ENCODE measurements at regions not wholly inside any gene's neighbourhood (a gene's known extent, or its start where the extent isn't known, plus 50 kb on each side); places are given as distances from the start of the nearest gene placed in this dataset.

DNA sequence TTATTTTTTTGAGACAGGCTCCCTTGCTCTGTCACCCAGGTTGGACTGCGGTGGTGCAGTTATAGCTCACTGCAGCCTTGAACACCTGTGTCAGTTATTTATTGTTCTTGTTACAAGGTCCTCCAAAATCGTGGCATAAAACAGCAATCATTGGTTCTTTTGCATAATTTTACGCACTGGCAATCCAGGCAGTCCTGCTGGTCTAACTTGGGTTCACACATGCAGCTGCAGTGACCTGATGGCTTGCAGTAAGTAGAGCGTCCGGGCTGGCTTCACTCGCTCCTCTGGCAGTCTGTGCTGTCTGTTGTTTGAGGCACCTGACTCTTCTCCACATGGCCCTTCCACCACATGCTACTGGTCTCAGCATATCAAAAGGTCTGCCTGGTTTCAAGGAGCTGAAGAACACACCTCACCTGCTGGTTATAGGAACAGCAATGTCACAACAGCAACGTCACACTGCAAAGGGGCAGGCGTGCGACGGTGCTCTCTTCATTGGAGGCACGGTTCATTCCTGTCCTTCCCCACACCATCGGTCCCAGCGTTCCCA, 894.6 kb downstream of the TRIML1 start:
- 94 to 100% methylated on average over 1 to 7 of the region's 13 CpGs for WGBS, 2 donors (ENCODE audit: low coverage in 1 of 2)
- no peak overlapping the region for H3K4me3 ChIP-seq
- no peaks in the 10 kb centered on the region for H3K27me3 ChIP-seq
- H3K9me3 ChIP-seq = no peaks in the 10 kb centered on the region
- TF ChIP-seq EP300 (IDR thresholded peaks at IDR 0.05) = no peak
- TF ChIP-seq POLR2AphosphoS5 (IDR thresholded peaks at IDR 0.05) = no peak
- TF ChIP-seq POLR2A (IDR thresholded peaks at IDR 0.05) = no peak
- TF ChIP-seq, protein P1, sequence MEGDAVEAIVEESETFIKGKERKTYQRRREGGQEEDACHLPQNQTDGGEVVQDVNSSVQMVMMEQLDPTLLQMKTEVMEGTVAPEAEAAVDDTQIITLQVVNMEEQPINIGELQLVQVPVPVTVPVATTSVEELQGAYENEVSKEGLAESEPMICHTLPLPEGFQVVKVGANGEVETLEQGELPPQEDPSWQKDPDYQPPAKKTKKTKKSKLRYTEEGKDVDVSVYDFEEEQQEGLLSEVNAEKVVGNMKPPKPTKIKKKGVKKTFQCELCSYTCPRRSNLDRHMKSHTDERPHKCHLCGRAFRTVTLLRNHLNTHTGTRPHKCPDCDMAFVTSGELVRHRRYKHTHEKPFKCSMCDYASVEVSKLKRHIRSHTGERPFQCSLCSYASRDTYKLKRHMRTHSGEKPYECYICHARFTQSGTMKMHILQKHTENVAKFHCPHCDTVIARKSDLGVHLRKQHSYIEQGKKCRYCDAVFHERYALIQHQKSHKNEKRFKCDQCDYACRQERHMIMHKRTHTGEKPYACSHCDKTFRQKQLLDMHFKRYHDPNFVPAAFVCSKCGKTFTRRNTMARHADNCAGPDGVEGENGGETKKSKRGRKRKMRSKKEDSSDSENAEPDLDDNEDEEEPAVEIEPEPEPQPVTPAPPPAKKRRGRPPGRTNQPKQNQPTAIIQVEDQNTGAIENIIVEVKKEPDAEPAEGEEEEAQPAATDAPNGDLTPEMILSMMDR (IDR thresholded peaks at IDR 0.05) = no peak
- ATAC-seq = no peak
- H3K4me1 ChIP-seq = no peaks in the 10 kb centered on the region
- no peak overlapping the region for H3K27ac ChIP-seq
- no peaks in the 10 kb centered on the region for H3K36me3 ChIP-seq

DNA sequence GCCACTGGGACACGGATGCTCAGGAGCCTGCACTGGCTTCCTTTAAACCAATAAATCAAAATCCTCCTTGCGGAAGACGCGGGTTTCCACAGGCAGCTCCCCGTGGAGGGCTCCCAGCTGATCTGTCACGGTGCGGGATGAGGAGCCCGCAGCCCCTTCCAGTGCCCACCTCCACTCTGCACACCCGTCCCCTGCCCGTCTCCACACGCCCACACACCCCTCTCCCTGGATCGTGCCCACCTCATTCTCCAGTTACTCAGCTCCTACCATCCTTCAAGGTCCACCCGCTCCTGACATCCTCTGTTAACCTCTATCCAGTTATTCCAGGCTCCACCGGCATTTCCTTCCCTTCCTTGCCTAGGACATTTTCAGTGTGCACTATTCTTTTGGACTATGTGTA, 895.9 kb downstream of the TRIML1 start:
- Histone ChIP-seq H3K27me3 (no peaks in the 10 kb centered on the region), H3K4me3 (no peak overlapping the region), H3K4me1 (no peaks in the 10 kb centered on the region), H3K36me3 (no peaks in the 10 kb centered on the region), H3K27ac (no peak overlapping the region), H3K9me3 (no peaks in the 10 kb centered on the region)
- 84 to 91% methylated on average over 12 to 14 of the region's 14 CpGs for WGBS, 2 donors (ENCODE audit: low coverage in 1 of 2)
- TF ChIP-seq, protein P1 (IDR thresholded peaks at IDR 0.05) = no peak
- TF ChIP-seq EP300 (IDR thresholded peaks at IDR 0.05) (no peak), POLR2AphosphoS5 (IDR thresholded peaks at IDR 0.05) (no peak)
- no peak for ATAC-seq

DNA sequence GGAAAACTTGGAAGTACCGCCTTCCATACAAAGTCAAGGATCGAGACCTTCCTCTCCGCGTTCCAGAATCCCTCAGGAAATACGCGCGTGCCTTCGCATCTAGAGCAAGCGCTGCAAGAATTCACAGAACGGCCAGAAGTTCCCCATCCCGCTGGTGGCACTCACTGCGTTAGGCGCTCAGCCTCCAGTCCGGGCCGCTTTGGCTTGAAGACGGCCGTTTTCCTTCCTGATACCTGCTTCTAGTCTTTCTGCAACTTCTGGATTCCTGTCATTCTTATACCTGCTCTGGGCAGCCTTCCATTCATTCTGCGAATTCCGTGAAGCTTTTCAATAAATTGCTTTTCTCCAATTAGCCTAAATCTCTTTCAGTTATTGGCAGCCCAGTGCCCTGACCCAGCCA, 896.4 kb downstream of the TRIML1 start:
- Histone ChIP-seq H3K36me3 (no peaks in the 10 kb centered on the region), H3K27me3 (no peaks in the 10 kb centered on the region), H3K4me1 (no peaks in the 10 kb centered on the region), H3K27ac (no peak overlapping the region), H3K4me3 (no peak overlapping the region), H3K9me3 (no peaks in the 10 kb centered on the region)
- no peak for ATAC-seq
- TF ChIP-seq POLR2A (IDR thresholded peaks at IDR 0.05) (no peak), POLR2AphosphoS5 (IDR thresholded peaks at IDR 0.05) (no peak), EP300 (IDR thresholded peaks at IDR 0.05) (no peak)
- TF ChIP-seq, protein P1 (IDR thresholded peaks at IDR 0.05) = no peak
- 93 to 100% methylated on average over 1 to 18 of the region's 19 CpGs for WGBS, 2 donors (ENCODE audit: low coverage in 1 of 2)

DNA sequence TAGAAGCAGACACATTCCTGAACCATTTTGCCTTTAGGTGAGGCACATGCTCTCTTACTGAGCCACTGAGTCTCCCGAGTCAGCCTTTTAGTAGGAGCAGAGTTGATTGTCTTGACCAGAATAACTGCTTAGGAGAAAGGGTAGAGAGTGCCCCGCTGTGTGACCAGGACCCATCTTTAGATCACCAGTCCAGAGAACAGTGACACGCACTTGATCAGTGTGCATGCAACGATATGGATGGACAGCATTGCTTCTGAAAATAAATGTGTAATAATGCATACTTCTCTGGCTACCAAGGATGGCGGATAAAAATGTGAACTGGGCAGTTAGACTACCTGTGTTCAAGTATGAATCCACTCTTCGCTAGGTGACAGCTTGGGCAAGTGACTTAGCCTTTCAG, 897.7 kb downstream of the TRIML1 start:
- no peak for ATAC-seq
- 42 to 63% methylated on average over 2 to 5 of the region's 6 CpGs for WGBS, 2 donors (ENCODE audit: low coverage in 1 of 2)
- no peaks in the 10 kb centered on the region for H3K4me1 ChIP-seq
- H3K27ac ChIP-seq = no peak overlapping the region
- no peak overlapping the region for H3K4me3 ChIP-seq
- no peak for TF ChIP-seq EP300 (IDR thresholded peaks at IDR 0.05)
- no peak for TF ChIP-seq POLR2AphosphoS5 (IDR thresholded peaks at IDR 0.05)
- no peak for TF ChIP-seq POLR2A (IDR thresholded peaks at IDR 0.05)
- H3K36me3 ChIP-seq = no peaks in the 10 kb centered on the region
- no peaks in the 10 kb centered on the region for H3K9me3 ChIP-seq
- H3K27me3 ChIP-seq = no peaks in the 10 kb centered on the region

DNA sequence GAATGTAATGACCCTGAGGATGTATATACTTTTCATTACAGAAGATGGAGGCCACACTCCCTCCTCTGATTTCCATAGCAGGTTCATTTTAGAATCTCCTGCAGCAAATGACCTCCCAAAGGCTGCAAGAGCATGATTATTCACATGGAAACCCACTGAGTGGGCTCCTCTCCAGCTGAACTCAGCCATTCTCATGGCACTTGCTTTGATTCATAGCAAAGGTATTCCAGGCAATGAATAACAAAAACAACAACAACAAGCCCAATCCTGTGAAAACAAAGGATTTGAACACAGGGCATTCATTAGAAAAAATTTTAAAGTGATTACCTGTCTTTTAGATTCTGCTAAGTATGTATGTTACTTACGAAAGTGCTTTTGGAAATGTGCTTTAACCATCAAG, 894.0 kb upstream of the FRG1 start:
- Histone ChIP-seq H3K9me3 (no peaks in the 10 kb centered on the region), H3K4me1 (no peaks in the 10 kb centered on the region), H3K36me3 (no peaks in the 10 kb centered on the region), H3K27ac (no peak overlapping the region), H3K27me3 (no peaks in the 10 kb centered on the region), H3K4me3 (no peak overlapping the region)
- TF ChIP-seq POLR2A (IDR thresholded peaks at IDR 0.05) (no peak), POLR2AphosphoS5 (IDR thresholded peaks at IDR 0.05) (no peak), EP300 (IDR thresholded peaks at IDR 0.05) (no peak)
- TF ChIP-seq, protein P1 (IDR thresholded peaks at IDR 0.05) = no peak
- no peak for ATAC-seq
- 76 to 89% methylated on average over 1 of the region's 1 CpG for WGBS, 2 donors (ENCODE audit: low coverage in 1 of 2)

Data from gastroesophageal sphincter (tissue), 4 donors.